ENCODE measurements at regions not wholly inside any gene's neighbourhood (a gene's known extent, or its start where the extent isn't known, plus 50 kb on each side); places are given as distances from the start of the nearest gene placed in this dataset.
"Not testable (repeated sequence)": the region's sequence is repeated elsewhere in the genome, so short reads cannot be mapped to it uniquely, and the experiment has no call there.

DNA sequence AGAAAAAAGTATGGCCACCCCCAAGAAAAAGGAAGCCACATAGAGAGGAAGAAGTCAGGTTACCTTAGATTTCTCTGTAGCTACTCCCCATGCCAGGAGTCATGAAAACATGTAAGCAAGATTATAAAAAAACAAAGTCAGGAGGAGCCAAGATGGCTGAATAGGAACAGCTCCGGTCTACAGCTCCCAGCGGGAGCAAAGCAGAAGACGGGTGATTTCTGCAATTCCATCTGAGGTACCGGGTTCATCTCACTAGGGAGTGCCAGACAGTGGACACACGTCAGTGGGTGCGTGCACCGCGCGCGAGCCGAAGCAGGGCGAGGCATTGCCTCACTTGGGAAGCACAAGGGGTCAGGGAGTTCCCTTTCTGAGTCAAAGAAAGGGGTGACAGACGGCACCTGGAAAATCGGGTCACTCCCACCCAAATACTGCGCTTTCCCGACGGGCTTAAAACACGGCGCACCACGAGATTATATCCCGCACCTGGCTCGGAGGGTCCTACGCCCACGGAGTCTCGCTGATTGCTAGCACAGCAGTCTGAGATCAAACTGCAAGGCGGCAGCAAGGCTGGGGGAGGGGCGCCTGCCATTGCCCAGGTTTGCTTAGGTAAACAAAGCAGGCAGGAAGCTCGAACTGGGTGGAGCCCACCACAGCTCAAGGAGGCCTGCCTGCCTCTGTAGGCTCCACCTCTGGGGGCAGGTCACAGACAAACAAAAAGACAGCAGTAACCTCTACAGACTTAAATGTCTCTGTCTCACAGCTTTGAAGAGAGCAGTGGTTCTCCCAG, 347.3 kb downstream of the HINT1 start:
- ATAC-seq, result peak; percentile 59
- CTCF ChIA-PET (ENCODE audit: low intra/inter-chr PET ratio); FAIRE-seq: not testable (repeated sequence)

DNA sequence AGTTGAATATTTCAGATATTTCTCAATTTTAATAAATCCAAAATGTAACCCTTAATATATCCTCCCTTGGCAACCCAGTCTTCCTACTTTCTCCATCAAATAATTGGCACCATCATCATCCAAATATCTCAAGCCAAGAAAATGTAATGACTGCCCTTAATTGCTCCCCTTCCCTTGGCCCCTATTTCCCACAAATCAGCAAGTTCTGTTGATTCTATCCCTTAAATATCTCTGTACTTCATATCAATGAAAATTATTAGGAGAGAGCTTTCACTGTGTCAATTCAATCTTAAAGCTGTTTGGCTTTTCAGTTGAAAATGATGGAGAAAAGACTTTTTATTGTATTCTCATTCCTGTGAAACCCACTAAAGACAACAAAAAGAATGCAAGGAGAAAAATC, 349.8 kb downstream of the HINT1 start:
- in situ Hi-C loops (cut with MboI), result no loop called here
- ATAC-seq (no peak), DNase-seq (ENCODE audit: extremely low read depth in 1 of 4, low spot score in 3 of 4) (no peak), FAIRE-seq (no peak)
- Histone ChIP-seq H3K4me2 (ENCODE audit: insufficient read depth, low read length) (no peak overlapping the region), H3K79me2 (ENCODE audit: control insufficient read depth, insufficient read depth, low read length) (no peaks in the 10 kb centered on the region), H3K27ac (ENCODE audit: extremely low read depth, low read depth, low read length) (no peak overlapping the region), H3K4me3 (no peak overlapping the region), H3K9me1 (ENCODE audit: control insufficient read depth, insufficient read depth, low read length) (no peaks in the 10 kb centered on the region), H4K20me1 (replicated peaks; ENCODE audit: control insufficient read depth, insufficient read depth, low read length) (no peaks in the 10 kb centered on the region), H3K27me3 (ENCODE audit: control insufficient read depth in 2 of 2, insufficient read depth in 2 of 2, low read length in 2 of 2) (no peaks in the 10 kb centered on the region), H2AFZ (ENCODE audit: low read depth, low read length) (no peak overlapping the region), H3K4me1 (replicated peaks in 1 of 2; ENCODE audit: control insufficient read depth in 2 of 2, insufficient read depth in 2 of 2, low read length in 2 of 2) (no peaks in the 10 kb centered on the region; a peak in 1 of 5 replicates), H3K9me3 (replicated peaks; ENCODE audit: control insufficient read depth, insufficient read depth, low read depth, low read length) (no peaks in the 10 kb centered on the region), H3K36me3 (ENCODE audit: control insufficient read depth, insufficient read depth, low read length) (no peaks in the 10 kb centered on the region), H3K9ac (ENCODE audit: insufficient read depth in 1 of 2, low read depth in 2 of 2, low read length in 2 of 2) (no peak overlapping the region)
- intact Hi-C loops (cut with micrococcal nuclease), result no loop called here
- BruUV-seq (replicated peaks), result no TSS peak
- CTCF ChIA-PET (ENCODE audit: low intra/inter-chr PET ratio), result no interaction called here
- POLR2A ChIA-PET, result no interaction called here
- TF ChIP-seq, protein P1, sequence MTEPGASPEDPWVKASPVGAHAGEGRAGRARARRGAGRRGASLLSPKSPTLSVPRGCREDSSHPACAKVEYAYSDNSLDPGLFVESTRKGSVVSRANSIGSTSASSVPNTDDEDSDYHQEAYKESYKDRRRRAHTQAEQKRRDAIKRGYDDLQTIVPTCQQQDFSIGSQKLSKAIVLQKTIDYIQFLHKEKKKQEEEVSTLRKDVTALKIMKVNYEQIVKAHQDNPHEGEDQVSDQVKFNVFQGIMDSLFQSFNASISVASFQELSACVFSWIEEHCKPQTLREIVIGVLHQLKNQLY (CRISPR knock-in tag; conservative IDR thresholded peaks at IDR 0.05), result no peak
- TF ChIP-seq, protein P2, sequence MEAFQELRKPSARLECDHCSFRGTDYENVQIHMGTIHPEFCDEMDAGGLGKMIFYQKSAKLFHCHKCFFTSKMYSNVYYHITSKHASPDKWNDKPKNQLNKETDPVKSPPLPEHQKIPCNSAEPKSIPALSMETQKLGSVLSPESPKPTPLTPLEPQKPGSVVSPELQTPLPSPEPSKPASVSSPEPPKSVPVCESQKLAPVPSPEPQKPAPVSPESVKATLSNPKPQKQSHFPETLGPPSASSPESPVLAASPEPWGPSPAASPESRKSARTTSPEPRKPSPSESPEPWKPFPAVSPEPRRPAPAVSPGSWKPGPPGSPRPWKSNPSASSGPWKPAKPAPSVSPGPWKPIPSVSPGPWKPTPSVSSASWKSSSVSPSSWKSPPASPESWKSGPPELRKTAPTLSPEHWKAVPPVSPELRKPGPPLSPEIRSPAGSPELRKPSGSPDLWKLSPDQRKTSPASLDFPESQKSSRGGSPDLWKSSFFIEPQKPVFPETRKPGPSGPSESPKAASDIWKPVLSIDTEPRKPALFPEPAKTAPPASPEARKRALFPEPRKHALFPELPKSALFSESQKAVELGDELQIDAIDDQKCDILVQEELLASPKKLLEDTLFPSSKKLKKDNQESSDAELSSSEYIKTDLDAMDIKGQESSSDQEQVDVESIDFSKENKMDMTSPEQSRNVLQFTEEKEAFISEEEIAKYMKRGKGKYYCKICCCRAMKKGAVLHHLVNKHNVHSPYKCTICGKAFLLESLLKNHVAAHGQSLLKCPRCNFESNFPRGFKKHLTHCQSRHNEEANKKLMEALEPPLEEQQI (IDR thresholded peaks at IDR 0.05), result no peak
- TF ChIP-seq C11orf30 (IDR thresholded peaks at IDR 0.05; ENCODE audit: low read depth) (no peak), POLR3G (IDR thresholded peaks at IDR 0.05; ENCODE audit: extremely low read depth, insufficient read length, insufficient replicate concordance) (no peak), ZNF561 (CRISPR knock-in tag; conservative IDR thresholded peaks at IDR 0.05) (no peak), GTF2F1 (IDR thresholded peaks at IDR 0.05; ENCODE audit: low read depth, low read length) (no peak)
- TF ChIP-seq, protein P3, sequence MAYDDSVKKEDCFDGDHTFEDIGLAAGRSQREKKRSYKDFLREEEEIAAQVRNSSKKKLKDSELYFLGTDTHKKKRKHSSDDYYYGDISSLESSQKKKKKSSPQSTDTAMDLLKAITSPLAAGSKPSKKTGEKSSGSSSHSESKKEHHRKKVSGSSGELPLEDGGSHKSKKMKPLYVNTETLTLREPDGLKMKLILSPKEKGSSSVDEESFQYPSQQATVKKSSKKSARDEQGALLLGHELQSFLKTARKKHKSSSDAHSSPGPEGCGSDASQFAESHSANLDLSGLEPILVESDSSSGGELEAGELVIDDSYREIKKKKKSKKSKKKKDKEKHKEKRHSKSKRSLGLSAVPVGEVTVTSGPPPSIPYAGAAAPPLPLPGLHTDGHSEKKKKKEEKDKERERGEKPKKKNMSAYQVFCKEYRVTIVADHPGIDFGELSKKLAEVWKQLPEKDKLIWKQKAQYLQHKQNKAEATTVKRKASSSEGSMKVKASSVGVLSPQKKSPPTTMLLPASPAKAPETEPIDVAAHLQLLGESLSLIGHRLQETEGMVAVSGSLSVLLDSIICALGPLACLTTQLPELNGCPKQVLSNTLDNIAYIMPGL (CRISPR knock-in tag; IDR thresholded peaks at IDR 0.05), result no peak

More for the DNA sequence above, 347.3 kb downstream of the HINT1 start:
- H4K20me1 ChIP-seq (replicated peaks; ENCODE audit: control insufficient read depth, insufficient read depth, low read length); H3K27me3 ChIP-seq (ENCODE audit: control insufficient read depth in 2 of 2, insufficient read depth in 2 of 2, low read length in 2 of 2); in situ Hi-C loops (cut with MboI); H3K79me2 ChIP-seq (ENCODE audit: control insufficient read depth, insufficient read depth, low read length); H3K9me3 ChIP-seq (replicated peaks; ENCODE audit: control insufficient read depth, insufficient read depth, low read depth, low read length); intact Hi-C loops (cut with micrococcal nuclease); H3K36me3 ChIP-seq (ENCODE audit: control insufficient read depth, insufficient read depth, low read length); H3K9me1 ChIP-seq (ENCODE audit: control insufficient read depth, insufficient read depth, low read length); H3K4me1 ChIP-seq (replicated peaks in 1 of 2; ENCODE audit: control insufficient read depth in 2 of 2, insufficient read depth in 2 of 2, low read length in 2 of 2): not testable (repeated sequence)
- under 1% methylated on average over 25 of the region's 28 CpGs for WGBS (ENCODE audit: insufficient coverage, low coverage, missing lambda C conversion rate)
- peak overlapping the region; percentile 31; the same call in 1 of the 2 replicates for H3K4me3 ChIP-seq
- TSS peak; percentile 73 for BruUV-seq (replicated peaks)
- H3K9ac ChIP-seq (ENCODE audit: insufficient read depth in 1 of 2, low read depth in 2 of 2, low read length in 2 of 2), result peak overlapping the region in 1 of 2 experiments; percentile 51; a peak in 2 of 4 replicates
- peak overlapping the region; percentile 89 for H2AFZ ChIP-seq (ENCODE audit: low read depth, low read length)
- peak; percentile 45 for TF ChIP-seq POLR2G (IDR thresholded peaks at IDR 0.05; ENCODE audit: low read depth, low read length)
- peak; percentile 45 for TF ChIP-seq RBFOX2 (IDR thresholded peaks at IDR 0.05; ENCODE audit: low read depth, low read length)
- peak; percentile 20 to 85; a peak in 2 of 4 replicates for TF ChIP-seq FOXA3 (CRISPR knock-in tag; conservative IDR thresholded peaks at IDR 0.05 in 1 of 2, IDR thresholded peaks at IDR 0.05 in 1 of 2)
- peak in 1 of 3 experiments; percentile 73 for TF ChIP-seq YY1 (IDR thresholded peaks at IDR 0.05; ENCODE audit: borderline replicate concordance in 1 of 3, control insufficient read depth in 1 of 3, extremely low read depth in 1 of 3, insufficient read depth in 3 of 3, insufficient read length in 1 of 3, insufficient replicate concordance in 2 of 3, low read depth in 1 of 3, low read length in 2 of 3)
- TF ChIP-seq NFRKB (IDR thresholded peaks at IDR 0.05; ENCODE audit: low read depth), result peak; percentile 45; the same call in 1 of the 2 replicates
- POLR2A ChIA-PET, result interaction anchor here (0.6 to 2.0 kb wide), 5 partner anchors 11 to 809 kb away, joined by 3 to 5 read pairs (median 3); no protein-coding TSS in a partner anchor
- peak in 1 of 4 experiments; percentile 4 for DNase-seq (ENCODE audit: extremely low read depth in 1 of 4, low spot score in 3 of 4)
- H3K4me2 ChIP-seq (ENCODE audit: insufficient read depth, low read length), result peak overlapping the region; percentile 35; the same call in 1 of the 2 replicates
- H3K27ac ChIP-seq (ENCODE audit: extremely low read depth, low read depth, low read length), result peak overlapping the region; percentile 60; the same call in 1 of the 3 replicates
